GM23248 (cell line): ENCODE measurements at regions not wholly inside any gene's neighbourhood (a gene's known extent, or its start where the extent isn't known, plus 50 kb on each side); places are given as distances from the start of the nearest gene placed in this dataset.

Experiments used
- EZH2 ChIP-seq: fragments of 200-600 bp; sonication (generic); IDR thresholded peaks from 2 replicates; pipeline ENCODE4 v1.6.1; 2018; ENCODE audit warnings: antibody characterized with exemption, mild to moderate bottlenecking; ENCODE audit not compliant: insufficient read depth, poor library complexity, severe bottlenecking
- EZH2phosphoT487 ChIP-seq: fragments of 200-600 bp; sonication (generic); IDR thresholded peaks from 2 replicates; pipeline ENCODE4 v1.6.1; 2018; ENCODE audit warnings: antibody characterized with exemption, moderate library complexity, mild to moderate bottlenecking, low read depth; ENCODE audit not compliant: insufficient read depth

DNA sequence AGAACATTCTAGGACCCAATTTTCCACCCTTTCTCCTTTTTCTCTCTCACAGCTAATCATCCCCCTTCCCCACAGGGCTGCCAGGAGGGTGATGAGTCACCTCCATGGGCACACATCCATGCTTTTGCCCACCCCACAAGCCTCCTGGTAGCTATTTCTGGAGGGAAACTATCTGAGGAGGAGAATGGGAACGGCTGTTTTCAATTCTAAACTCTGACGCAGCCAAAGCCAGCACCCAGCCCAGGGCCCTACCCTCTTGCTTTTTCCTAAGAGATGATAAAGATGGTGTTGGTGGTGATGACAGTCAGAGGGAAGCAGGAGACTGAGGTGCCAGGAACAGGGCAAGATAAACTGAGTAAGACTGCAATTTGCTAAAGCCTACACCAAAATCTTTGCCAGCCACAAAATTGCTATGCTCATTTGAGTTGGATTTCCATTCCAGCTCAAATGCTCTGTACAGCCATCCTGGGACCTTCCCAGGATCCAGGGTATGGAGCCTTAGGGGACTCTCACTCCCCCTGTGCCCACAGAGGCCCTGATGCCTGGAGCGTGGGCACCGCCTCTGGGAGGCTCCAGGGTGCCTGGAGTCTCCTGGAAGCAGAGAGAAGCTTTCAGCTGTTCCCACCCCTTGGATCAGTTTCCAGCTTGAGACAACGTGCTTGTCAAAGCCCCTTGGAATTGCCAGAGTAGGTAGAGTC lies 62.0 kb upstream of the FZD7 start:
- no peak for TF ChIP-seq EZH2phosphoT487
- TF ChIP-seq EZH2 = no peak
